Stimulated activated CD4-positive, alpha-beta T cell treated with anti-CD3 and anti-CD28 coated beads, Interleukin-1b, Interleukin-23, amount 100 ng/mL, for 24 hours (primary cell): ENCODE measurements at regions not wholly inside any gene's neighbourhood (a gene's known extent, or its start where the extent isn't known, plus 50 kb on each side); places are given as distances from the start of the nearest gene placed in this dataset.
"Not testable (repeated sequence)": the region's sequence is repeated elsewhere in the genome, so short reads cannot be mapped to it uniquely, and the experiment has no call there.

ENCODE experiments used
- DNase-seq, 4 experiments: peaks; one replicate each; pipeline ENCODE4 v3.0.0-alpha.2; 2020; ENCODE audit warnings: low read depth in 4 of 4, low spot score in 1 of 4

GRCh38 chr14:101076451-101077198 lies 173.1 kb upstream of the RTL1 start:
- no peak for DNase-seq

DNA sequence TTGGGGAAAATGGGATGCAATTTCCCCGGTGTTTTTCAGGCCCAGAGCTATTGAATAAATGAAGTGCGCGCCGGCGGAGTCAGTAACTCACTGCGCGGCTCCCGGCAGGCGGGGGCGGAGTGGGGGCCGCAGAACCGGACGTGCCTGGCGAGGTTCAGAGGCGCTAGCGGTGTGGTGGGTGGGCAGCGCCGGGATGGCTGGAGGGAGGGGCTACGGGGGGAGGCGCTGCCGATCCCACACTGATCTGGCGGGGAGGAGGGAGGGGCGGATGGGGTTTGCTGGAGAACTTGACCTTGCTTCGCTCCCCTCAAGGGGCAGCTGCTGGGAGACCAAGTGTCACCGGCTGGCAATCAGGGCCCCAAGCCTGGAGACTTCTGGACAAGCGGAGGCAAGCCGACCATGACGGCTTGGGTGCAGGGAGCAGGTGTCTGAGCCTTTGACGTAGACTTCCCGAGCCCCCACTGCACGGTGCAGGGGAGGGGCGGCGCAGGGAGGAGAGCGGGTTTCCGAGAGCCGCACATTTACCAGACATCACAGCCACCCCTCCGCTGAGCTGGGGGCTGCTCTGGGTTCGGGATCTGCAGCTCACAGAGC lies 174.1 kb upstream of the RTL1 start:
- DNase-seq, result no peak

DNA sequence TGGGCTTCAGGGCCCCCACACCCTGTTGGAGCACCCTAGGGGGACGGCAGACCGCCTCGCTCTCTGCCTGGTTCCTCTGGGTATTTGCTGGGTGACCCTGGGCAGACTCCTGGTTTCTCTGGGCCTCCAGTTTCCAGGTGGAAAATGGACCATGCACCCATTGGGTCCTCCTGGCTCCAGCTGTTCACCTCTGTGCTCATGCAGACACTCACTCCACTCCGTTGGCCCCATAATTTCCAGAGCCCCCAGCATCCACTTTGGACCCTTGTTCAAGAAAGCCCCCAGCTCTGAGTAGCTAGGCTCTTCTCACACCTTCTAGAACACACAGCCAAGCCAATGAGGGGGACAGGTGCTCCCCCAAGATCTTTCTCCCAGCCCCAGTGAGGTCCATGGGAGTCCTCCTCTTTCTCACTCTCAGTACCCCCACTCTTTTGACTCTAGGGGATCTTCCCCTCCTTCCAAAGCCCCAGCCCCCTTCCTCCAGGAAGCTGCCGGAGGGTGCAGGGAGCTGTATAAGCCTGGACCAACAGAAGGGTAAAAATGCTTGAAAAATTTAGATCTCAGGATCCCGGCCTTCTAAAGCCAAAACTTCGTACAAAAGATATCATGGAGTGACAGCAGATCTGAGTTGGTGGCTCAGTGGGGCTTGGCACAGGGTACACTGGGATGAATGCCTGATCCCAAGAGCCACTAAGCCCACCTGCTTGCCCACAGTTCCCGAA lies 174.8 kb upstream of the RTL1 start:
- no peak for DNase-seq

DNA sequence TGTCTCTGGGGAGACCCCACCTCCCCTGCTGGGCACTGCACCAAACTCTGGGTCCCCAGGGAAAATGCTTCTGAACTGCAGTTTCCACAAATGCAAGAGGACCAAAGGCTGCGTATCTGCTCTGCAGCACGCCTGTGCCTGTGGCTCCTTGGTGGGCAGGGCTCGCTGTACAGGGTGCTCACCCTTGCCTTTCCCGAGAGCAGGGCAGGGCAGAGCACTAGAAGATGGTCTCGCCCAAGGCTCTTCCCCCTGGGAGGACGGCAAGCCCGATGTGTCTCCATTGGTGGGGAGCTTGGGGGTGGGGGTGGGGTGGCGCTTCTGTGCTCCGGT lies 175.3 kb upstream of the RTL1 start:
- DNase-seq, result no peak

GRCh38 chr14:101080922-101081593 lies 177.5 kb upstream of the RTL1 start:
- no peak for DNase-seq

- no peak for DNase-seq
Observed at GRCh38 chr14:101082036-101082435, 178.5 kb upstream of the RTL1 start.

DNA sequence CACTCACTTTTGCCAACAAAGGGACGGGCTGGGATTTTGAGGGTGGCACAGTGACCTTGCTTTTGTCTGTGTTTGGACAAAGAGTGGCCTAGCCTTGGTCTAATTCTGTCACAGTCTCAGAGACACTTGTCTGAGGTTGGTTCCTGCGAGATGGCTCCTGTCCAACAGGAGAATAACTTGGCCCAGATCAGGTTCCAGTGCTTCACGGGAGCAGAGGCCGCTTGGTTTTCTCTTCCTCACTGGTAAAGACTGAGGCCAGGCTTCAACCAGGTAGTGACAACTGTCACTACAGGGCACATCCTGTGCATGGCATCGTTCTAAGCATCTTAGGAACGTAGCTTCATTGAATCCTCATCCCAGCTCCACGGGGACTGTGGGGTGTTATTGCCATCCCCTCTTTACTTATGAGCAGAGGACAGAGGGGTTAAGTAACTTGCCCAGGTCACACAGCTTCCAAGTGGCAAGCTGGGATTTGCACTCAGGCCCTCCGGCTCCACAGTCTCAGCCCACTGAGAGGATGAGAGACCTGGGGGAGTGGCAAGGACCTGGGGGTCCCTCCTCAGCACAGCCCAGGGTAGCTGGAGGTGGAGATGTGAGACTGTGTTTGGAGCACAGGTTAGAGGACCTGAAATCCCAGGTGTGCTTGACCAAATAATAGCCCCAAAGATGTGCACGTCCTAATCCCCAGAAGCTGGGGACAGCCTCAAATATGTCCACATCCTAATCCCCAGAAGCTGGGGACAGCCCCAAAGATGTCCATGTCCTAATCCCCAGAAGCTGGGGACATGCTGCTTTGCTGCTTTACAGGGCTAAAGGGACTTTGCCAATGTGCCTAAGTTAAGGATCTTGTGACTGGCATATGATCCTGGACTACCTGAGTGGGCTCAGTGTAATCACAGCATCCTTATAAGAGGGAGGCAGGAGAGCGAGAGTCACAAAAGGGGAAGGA lies 179.2 kb upstream of the RTL1 start:
- DNase-seq, result no peak

GRCh38 chr14:101083564-101084435 lies 180.3 kb upstream of the RTL1 start:
- DNase-seq, result no peak

DNA sequence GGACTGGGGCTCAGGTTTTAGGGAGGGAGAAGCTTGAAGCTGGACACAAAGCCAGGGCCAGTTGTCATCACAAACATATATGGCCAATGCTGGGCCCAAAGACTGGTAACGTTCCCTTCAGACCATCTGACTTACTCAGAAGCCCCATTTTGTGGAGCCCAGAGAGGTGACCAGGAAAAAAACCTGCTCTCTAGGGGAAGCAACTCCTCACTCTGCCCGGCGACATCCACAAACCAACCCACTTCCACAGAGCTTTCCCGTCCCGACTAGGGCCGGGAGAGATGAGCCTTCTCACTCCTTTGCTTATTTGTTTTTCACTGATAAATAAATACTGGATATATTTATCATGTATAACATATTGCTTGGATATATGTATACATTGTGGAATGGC lies 180.9 kb upstream of the RTL1 start:
- no peak for DNase-seq

DNA sequence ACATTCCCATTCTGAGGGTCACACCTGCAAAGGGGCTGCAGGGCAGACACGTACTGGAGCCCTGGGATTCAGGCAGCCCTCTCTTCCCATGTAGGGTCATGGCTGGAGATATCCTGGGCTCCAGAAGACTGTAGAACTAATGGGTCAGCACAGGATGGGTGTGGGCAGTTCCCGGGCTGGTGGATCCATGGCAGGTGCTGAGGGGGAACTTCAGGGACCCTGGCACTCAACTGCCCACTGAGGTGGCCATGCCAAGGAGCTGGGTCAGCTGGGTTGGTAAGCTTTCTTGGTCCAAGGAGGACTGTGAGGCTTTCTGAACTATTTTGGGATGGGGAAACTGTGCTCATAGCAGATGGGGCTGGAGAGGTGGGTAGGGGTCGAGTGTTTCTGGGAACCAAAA lies 183.4 kb upstream of the RTL1 start:
- DNase-seq, result no peak

DNA sequence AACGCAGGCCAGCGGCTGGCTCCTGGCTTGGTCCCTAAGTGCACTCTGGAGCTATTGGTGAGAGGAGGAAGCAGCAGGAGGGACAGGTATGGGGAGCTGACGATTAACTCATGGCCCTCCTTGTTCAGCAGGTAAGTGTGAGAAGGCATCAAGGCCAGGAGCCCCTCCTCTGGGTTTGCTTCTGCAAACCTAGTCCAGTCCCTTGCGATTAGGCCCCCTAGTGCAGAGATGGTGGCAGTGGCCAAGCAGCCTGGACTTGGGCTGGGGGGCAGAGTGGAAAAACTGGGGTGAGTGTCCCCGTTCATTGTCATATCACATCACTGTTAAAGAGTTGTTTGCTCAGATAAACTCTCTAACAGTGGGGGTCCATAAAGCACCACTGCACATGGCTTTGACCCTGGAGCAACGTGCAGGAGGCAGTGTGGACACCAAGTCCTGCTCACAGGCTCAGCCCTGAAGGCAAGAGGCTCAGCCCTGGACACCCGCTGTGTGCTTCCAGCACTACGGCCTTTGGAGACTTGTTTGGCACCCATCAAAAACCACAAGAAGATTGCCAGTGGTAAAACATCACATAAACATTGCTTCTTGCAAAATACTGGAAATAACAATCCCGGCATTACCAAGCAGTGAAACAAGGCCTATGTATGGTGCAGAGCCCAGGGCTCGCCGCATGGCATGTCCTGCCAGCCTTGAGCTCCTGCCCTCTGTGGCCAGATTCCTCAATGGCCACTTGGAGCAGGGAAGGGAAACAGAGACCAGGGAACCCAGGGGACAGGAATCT lies 184.3 kb upstream of the RTL1 start:
- DNase-seq, result no peak

DNA sequence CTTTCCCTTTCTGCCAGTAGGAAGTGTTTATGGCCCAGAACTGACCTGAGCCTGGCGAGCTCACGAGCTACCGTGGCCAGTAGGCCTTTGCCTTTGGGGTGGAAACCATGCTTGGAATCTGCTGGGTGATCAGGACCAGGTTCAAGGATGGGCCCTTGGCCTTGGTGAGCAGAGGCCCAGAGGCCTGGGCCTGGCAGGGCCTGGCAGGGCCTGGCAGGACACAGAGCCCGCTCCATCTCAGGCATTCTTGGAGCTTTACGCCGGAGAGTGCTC lies 184.8 kb upstream of the RTL1 start:
- no peak for DNase-seq

DNA sequence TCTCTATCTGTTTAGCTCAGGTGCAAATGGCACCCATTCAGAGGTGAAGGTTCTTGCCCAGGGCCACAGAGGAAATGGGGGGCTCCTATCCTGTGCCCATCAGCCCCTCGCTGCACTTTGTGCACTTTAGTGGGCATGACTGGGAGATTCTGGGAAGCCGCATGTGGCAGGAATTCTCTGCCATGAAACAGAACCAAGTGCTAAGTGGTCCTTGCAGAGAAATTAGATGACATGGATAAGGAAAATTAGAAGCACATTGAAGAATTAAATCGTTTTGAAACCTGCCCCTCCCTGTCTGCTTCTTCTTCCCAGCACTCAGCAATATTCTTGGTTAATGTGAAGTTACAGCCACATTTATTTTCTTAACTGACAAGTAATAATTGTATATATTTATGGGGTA lies 185.2 kb upstream of the RTL1 start:
- no peak for DNase-seq

- not testable (repeated sequence) for DNase-seq
Observed at GRCh38 chr14:101090478-101090877, 187.0 kb upstream of the RTL1 start.

GRCh38 chr14:101090976-101091375 lies 187.5 kb upstream of the RTL1 start:
- DNase-seq, result no peak

DNA sequence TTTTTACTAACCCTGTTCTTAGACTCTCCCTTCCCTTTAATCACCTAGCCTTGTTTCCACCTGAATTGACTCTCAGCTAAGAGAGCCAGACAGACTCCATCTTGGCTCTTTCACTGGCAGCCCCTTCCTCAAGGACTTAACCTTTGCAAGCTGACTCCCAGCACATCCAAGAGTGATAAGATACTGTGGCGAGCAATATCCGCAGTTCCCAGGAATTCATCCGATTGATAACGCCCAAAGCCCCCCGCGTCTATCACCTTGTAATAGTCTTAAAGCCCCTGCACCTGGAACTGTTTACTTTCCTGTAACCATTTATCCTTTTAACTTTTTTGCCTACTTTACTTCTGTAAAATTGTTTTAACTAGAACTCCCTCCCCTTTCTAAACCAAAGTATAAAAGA lies 191.4 kb upstream of the RTL1 start:
- DNase-seq, result not testable (repeated sequence)

DNA sequence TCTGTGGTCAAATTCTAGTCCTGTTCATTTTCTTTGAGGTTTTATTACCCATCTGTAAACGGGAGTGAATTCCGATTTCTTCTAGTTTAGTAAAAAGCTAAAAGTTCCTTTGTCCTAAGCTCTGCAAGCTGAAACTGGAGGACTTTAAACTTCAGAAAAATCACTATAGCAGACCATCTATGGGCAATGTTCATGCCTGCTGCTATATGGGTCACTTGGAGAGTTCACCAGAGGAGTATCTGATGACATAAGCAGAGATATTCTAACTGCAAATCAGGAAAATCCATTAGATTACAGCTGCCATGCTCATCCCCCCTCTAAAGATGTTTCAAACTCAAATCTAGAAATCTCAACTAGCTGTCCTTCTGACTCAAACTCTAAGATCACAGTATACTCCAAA lies 193.0 kb upstream of the RTL1 start:
- no peak for DNase-seq

DNA sequence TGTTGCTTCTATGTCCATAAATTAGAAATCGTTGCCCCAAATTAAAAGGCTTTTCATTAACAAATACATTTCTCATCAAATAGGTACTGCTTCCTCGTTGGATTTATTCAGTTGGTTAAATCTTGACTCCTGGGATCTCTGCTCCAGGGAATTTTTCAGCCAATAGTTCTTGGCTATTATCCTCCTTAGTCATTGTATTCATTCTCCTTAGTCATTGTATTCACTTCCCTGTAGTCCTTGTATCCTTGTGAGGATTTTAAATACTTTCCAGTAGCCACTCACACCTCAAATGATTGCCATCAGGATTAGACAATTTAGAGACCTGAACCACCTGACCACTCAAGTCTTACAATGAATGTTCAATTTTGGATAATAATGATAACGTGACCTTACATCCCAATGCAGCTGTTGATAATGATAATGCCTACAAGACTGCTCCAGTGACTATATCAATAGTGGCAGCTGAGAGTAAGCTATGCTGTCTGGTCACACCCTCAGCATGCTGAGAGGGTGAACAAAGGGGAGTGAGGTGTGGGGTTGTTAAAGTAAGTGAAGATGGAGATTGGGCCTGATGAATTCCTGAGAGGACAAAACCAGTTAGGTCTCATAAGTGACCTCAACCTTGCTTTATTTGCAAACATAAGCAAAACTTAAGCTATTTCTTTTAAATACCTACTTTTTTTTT lies 193.7 kb upstream of the RTL1 start:
- DNase-seq, result no peak

GRCh38 chr14:101098177-101098576 lies 194.7 kb upstream of the RTL1 start:
- no peak for DNase-seq
